ENCODE measurements at regions not wholly inside any gene's neighbourhood (a gene's known extent, or its start where the extent isn't known, plus 50 kb on each side); places are given as distances from the start of the nearest gene placed in this dataset.

DNA sequence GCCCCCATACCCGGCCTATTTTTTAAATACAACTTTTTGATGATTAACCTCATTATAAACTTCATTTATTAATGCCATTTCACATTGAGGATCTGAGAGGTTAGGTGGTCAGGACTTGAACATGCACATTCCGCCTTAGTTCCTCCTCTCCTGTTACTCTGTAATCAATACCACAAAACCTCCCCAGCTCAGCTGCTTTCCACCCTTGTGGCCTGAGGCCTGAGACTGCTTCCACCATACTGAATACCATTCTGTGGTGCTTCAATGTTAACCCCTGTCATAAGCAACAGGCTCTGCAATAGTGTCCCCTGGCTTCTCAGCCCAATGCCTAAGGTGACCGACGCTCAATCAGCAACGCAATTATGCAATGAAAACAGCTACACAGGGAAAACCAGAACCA, 405.4 kb downstream of the ETS1 start:
- intact Hi-C loops (cut with micrococcal nuclease), result no loop called here
- no peak overlapping the region for H3K4me2 ChIP-seq (replicated peaks; ENCODE audit: low read depth, low read length, poor library complexity, severe bottlenecking)
- H3K27me3 Mint-ChIP-seq, result peaks cover 3% of the 10 kb centered on the region

DNA sequence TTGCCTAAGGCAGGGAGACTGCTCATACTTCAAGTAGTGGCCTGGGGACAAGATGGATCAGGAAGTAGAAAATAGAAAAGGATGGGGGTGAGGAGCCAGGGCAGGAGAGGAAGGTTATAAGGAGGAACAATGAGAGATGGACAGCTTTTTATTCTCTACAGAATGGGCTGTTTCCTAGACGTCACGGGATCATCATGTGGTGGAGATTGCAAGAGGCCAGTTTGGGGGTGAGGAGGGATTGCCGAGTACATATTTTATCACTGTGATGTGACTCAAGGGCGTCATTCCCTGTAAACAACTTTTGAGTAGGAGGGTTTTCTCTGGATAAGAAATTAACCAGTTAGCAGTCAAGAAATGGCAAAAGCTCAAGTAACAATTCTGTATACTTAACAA, 406.3 kb downstream of the ETS1 start:
- DNase-seq (no peak), ATAC-seq (ENCODE audit: low read depth) (no peak)
- H3K9me3 Mint-ChIP-seq (ENCODE audit: insufficient read depth), result no peaks in the 10 kb centered on the region
- ChIA-PET POLR2A (interaction anchor here (0.8 kb wide), 1 partner anchor 650 kb away, joined by 3 read pairs; no protein-coding TSS in a partner anchor), CTCF (interaction anchor here (1.2 kb wide), 1 partner anchor 9 kb away, joined by 3 read pairs; no protein-coding TSS in a partner anchor)
- H4K20me1 ChIP-seq (ENCODE audit: control insufficient read depth, insufficient read depth, low read length, poor library complexity, severe bottlenecking), result no peaks in the 10 kb centered on the region
- no peak overlapping the region for H2AFZ ChIP-seq (ENCODE audit: insufficient read depth, low read depth, low read length, poor library complexity, severe bottlenecking)
- peaks cover 0 to 6% (median 3%) of the 10 kb centered on the region in 3 donors for H3K9me3 ChIP-seq (ENCODE audit: control extremely low read depth in 1 of 3, control insufficient read depth in 2 of 3, insufficient read depth in 1 of 3, low read length in 2 of 3)
- H3K27me3 Mint-ChIP-seq, result peaks cover 3% of the 10 kb centered on the region
- H3K4me1 Mint-ChIP-seq, result no peaks in the 10 kb centered on the region
- no peaks in the 10 kb centered on the region for H3K4me1 ChIP-seq (ENCODE audit: control insufficient read depth in 2 of 2, insufficient read depth in 2 of 2, low read length in 2 of 2)
- H3K27ac Mint-ChIP-seq, result no peak overlapping the region
- H3K27me3 ChIP-seq (replicated peaks in 1 of 4; ENCODE audit: control extremely low read depth in 1 of 4, control insufficient read depth in 3 of 4, insufficient read depth in 4 of 4, low read length in 3 of 4), result no peaks in the 10 kb centered on the region
- H3K4me3 Mint-ChIP-seq, result no peak overlapping the region
- H3K36me3 ChIP-seq (replicated peaks in 1 of 2; ENCODE audit: control extremely low read depth in 1 of 2, control insufficient read depth in 1 of 2, extremely low read depth in 1 of 2, insufficient read depth in 2 of 2, low read length in 1 of 2), result no peaks in the 10 kb centered on the region
- H3K27ac ChIP-seq (ENCODE audit: low read length in 2 of 2), result no peak overlapping the region
- H3K79me2 ChIP-seq (ENCODE audit: control insufficient read depth, insufficient read depth, low read length), result no peaks in the 10 kb centered on the region
- WGBS (ENCODE audit: insufficient coverage), result 96% methylated on average over 4 of the region's 4 CpGs
- no peak overlapping the region for H3K9ac ChIP-seq (ENCODE audit: low read length)
- intact Hi-C loops (cut with micrococcal nuclease), result no loop called here
- H3K4me3 ChIP-seq (ENCODE audit: control extremely low read depth in 1 of 5, extremely low read depth in 1 of 5, insufficient read depth in 1 of 5, low read depth in 2 of 5, low read length in 4 of 5), result no peak overlapping the region
- no peak overlapping the region for H3K4me2 ChIP-seq (replicated peaks; ENCODE audit: low read depth, low read length, poor library complexity, severe bottlenecking)
- no peak for TF ChIP-seq EZH2 (IDR thresholded peaks at IDR 0.05; ENCODE audit: borderline replicate concordance, insufficient read depth, low read depth, low read length, poor library complexity, severe bottlenecking)
- TF ChIP-seq, protein P1, sequence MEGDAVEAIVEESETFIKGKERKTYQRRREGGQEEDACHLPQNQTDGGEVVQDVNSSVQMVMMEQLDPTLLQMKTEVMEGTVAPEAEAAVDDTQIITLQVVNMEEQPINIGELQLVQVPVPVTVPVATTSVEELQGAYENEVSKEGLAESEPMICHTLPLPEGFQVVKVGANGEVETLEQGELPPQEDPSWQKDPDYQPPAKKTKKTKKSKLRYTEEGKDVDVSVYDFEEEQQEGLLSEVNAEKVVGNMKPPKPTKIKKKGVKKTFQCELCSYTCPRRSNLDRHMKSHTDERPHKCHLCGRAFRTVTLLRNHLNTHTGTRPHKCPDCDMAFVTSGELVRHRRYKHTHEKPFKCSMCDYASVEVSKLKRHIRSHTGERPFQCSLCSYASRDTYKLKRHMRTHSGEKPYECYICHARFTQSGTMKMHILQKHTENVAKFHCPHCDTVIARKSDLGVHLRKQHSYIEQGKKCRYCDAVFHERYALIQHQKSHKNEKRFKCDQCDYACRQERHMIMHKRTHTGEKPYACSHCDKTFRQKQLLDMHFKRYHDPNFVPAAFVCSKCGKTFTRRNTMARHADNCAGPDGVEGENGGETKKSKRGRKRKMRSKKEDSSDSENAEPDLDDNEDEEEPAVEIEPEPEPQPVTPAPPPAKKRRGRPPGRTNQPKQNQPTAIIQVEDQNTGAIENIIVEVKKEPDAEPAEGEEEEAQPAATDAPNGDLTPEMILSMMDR (IDR thresholded peaks at IDR 0.05), result no peak

More for the DNA sequence above, 405.4 kb downstream of the ETS1 start:
- Mint-ChIP-seq H3K4me1 (no peaks in the 10 kb centered on the region), H3K9me3 (ENCODE audit: insufficient read depth) (no peaks in the 10 kb centered on the region), H3K27ac (no peak overlapping the region), H3K4me3 (no peak overlapping the region)
- H3K27ac ChIP-seq (ENCODE audit: low read length in 2 of 2), result no peak overlapping the region
- 100% methylated on average over 3 of the region's 5 CpGs for WGBS (ENCODE audit: insufficient coverage)
- no peaks in the 10 kb centered on the region for H3K36me3 ChIP-seq (replicated peaks in 1 of 2; ENCODE audit: control extremely low read depth in 1 of 2, control insufficient read depth in 1 of 2, extremely low read depth in 1 of 2, insufficient read depth in 2 of 2, low read length in 1 of 2)
- no peaks in the 10 kb centered on the region for H3K27me3 ChIP-seq (replicated peaks in 1 of 4; ENCODE audit: control extremely low read depth in 1 of 4, control insufficient read depth in 3 of 4, insufficient read depth in 4 of 4, low read length in 3 of 4)
- no peaks in the 10 kb centered on the region for H4K20me1 ChIP-seq (ENCODE audit: control insufficient read depth, insufficient read depth, low read length, poor library complexity, severe bottlenecking)
- ChIA-PET POLR2A (no interaction called here), CTCF (interaction anchor here (0.7 to 1.6 kb wide), 3 partner anchors 9 to 15 kb away, joined by 3 to 19 read pairs (median 3); no protein-coding TSS in a partner anchor)
- ATAC-seq (ENCODE audit: low read depth) (no peak), DNase-seq (no peak)
- H2AFZ ChIP-seq (ENCODE audit: insufficient read depth, low read depth, low read length, poor library complexity, severe bottlenecking), result no peak overlapping the region
- peaks cover 0 to 6% (median 3%) of the 10 kb centered on the region in 3 donors for H3K9me3 ChIP-seq (ENCODE audit: control extremely low read depth in 1 of 3, control insufficient read depth in 2 of 3, insufficient read depth in 1 of 3, low read length in 2 of 3)
- H3K9ac ChIP-seq (ENCODE audit: low read length), result no peak overlapping the region
- TF ChIP-seq, protein P1 (IDR thresholded peaks at IDR 0.05), result no peak
- no peak for TF ChIP-seq EZH2 (IDR thresholded peaks at IDR 0.05; ENCODE audit: borderline replicate concordance, insufficient read depth, low read depth, low read length, poor library complexity, severe bottlenecking)
- no peaks in the 10 kb centered on the region for H3K4me1 ChIP-seq (ENCODE audit: control insufficient read depth in 2 of 2, insufficient read depth in 2 of 2, low read length in 2 of 2)
- no peaks in the 10 kb centered on the region for H3K79me2 ChIP-seq (ENCODE audit: control insufficient read depth, insufficient read depth, low read length)
- no peak overlapping the region for H3K4me3 ChIP-seq (ENCODE audit: control extremely low read depth in 1 of 5, extremely low read depth in 1 of 5, insufficient read depth in 1 of 5, low read depth in 2 of 5, low read length in 4 of 5)

Data from B cell (primary cell).